CD4-positive, alpha-beta T cell treated with Interleukin-15 for 1 hour (primary cell): ENCODE measurements at regions not wholly inside any gene's neighbourhood (a gene's known extent, or its start where the extent isn't known, plus 50 kb on each side); places are given as distances from the start of the nearest gene placed in this dataset.
"Not testable (repeated sequence)": the region's sequence is repeated elsewhere in the genome, so short reads cannot be mapped to it uniquely, and the experiment has no call there.

Experiments used
- DNase-seq: peaks from one replicate; pipeline ENCODE4 v3.0.0-alpha.2; 2020

DNA sequence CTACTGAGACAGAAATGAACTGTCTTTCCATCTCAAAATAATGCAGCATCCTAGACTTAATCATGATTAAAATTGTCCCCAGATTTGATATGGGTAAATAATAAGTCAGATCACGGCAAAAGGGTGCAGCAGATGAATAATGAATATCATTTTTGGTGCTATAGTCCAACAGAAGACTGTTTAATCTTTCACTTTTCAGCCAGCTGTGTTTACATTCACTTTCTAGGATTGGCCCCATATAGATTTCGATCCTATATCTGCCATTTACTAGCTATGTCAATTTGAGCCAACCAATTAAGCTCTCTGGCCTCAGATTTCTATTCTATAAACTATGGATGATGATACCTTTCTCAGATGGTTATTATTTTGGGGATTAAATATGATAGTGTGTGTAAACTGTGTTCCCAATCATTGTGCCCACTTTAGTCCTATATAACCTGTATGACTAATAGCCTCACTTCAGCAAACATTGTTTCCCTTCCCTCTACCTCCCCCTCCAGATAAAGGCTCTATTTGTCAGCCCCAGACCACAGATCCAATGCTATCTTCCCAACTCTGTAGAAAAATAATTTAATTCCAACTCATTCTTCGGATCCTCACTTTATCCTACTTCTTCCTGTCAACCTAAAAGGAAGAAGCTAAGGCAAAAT, 53.6 kb upstream of the NT5E start:
- no peak for DNase-seq

DNA sequence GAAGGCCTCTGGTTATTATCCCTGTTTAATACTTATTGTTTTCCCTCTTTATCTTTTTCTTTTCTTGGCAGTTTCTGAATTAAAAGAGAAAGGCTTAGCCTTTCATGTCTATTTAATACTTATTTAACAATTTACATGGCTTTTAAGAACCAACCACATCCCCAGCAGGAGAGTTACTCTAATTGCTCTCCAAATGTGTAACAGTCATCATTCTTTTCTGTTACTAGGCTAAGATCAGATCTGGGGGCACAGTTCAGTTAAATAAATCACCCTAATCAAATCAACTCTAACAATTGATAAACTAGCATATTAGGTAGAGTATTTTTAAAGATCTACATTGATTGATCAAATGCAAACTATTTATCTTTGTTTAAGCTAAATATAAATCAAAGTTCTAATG, 54.1 kb upstream of the NT5E start:
- no peak for DNase-seq

DNA sequence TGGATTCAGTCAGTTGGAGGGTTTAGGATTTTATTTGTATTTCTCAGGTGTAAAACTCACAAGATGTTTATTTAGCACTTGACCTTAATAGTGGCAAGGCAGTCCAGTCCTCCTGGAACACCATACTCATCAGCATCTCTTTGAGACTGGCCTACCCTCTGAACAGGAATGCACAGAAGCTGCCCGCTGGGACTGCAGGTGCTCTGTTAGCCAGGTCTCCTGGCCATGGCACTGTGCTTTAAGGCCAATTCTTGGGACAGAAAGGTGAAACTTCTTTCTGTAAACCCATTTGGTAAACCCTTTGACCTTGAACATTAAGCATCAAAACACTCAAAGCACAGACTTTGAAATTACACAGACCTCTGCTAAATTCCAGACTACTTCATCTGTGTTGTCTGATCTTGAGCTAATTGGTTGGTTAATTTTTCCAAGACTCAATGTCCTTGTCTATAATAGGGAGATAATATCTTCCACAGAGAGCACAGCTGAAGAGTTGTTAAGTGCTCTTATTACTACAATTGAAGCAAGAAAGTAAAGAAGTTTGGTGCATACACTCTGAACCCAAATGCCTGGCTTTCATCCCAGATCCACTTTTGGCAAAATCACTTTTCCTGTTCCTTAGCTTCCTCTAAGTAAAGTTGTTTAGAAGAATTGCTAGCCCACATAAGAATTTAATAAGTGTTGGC, 54.9 kb upstream of the NT5E start:
- no peak for DNase-seq

DNA sequence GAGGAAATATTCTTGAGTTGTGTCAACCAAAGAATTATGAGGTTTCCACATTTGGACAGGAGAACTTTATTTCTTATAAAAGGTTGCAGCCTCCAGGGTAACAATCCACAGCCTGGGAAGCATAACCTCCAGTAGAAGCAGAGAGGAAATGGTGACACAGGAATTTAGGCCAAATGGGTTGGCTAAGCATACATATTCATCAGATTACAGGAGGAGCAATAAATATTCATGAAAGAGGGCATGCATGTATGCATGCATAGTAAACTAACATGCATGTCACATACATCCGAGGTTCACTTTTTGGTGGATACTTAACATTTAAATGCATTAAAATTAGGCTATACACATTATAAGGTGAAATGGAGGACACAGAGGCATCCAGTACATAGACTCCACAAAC, 55.7 kb upstream of the NT5E start:
- no peak for DNase-seq

DNA sequence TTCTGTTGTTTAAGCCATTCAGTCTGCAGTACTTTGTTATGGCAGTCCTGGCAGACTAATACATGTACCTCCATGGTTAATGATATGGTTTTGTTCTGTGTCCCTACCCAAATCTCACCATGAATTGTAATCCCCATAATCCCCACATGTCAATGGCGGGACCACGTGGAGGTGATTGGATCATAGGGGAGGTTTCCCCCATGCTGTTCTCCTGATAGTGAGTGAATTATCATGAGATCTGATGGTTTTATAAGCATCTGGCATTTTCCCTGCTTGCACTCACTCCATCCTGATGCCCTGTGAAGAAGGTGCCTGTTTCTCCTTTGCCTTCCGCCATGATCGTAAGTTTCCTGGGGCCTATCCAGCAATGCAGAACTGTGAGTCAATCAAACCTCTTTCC, 57.5 kb upstream of the NT5E start:
- DNase-seq: no peak

DNA sequence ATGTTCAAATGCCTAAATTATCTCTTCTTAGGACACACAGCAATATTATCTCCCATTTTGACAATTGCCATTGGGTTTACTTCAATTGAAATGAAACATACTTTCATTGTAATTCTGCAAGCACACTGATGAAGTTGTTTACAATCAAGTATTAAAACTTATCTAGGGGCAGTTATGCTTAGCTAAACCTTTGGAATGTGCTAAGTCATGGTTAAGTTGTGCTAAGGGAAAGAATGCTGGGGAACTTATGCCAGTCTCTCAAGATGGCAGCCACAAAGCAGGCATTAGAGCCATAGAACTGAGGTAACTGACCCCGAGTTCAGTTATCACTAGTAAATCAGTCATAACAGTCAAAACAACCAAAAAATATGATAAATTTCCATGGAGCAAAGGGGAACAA, 59.1 kb upstream of the NT5E start:
- no peak for DNase-seq

DNA sequence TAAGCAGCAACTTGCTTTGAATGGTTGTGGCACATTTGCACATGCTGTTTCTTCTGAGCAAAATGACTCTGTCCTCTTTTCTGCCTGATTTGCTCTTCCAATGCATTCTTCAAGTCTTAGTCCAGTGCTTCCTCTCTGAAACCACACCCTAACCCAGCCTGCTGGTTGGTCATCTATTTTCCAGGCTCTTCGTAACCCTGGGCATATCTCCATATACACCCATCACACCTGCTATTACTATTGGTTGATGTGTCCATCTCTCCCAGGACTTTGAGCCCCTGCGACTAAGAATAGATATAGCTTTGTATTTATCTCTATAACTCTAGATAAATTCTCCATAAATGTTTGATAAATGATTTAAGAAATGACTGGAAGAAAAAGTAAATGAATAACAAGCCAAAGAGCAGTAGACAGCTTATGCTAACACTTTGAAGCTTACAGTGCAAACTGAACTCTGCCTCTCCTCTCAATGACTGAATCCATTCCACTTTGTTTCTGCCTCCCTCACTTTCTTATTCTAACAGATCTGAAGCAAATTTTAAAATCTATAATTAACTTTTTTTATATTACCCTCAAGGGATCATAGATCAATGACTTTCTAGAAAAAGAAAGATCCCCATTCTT, 59.7 kb upstream of the NT5E start:
- DNase-seq: no peak

DNA sequence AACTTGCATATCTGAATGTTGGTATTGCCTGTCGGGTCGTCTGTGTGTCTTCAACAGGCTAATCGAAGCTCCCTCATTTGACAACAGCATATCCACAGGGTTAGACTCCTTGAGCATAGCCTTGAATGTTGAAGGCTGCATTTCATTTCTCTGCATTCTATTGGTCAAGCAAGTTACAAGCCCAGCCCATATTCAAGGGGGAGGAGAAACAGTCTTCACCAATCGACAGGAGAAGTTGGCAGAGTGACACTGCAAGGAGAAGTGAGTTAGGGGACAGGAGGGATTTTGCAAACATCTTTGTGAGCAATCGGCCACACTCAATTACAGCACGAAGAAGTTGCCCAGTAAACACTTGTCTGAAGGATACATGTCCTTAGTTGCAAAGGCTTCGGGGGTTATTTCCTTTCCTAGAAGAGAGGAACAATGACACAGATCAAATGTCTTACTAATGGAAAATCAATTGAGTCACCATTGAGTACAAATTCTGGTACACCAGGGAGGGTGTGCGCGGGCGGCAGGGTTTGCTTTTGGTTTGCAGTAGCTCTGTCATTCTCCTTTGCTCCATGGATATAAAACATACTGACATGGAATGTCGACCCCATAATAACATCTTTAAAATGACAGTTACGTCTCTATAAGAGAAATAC, 60.6 kb upstream of the NT5E start:
- DNase-seq: no peak

DNA sequence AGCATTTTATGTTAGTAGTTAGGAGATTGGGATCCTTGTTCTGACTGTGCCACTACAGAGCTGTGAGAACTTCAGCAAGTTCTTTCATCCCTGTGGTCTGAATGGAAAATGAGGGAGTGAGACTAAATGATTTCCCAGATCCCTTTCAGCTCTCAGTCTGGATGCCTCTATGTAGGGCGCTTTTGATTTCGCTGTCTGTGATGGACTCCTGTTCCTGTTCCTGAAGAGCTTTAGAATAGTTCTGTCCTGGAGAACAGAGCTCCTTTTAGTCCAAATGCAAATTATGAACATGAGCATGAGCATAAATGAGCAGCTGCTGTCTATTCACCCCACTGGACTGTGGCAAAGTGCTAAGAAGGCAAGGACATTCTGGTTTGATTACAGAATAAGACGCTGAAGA, 61.4 kb upstream of the NT5E start:
- DNase-seq: no peak

DNA sequence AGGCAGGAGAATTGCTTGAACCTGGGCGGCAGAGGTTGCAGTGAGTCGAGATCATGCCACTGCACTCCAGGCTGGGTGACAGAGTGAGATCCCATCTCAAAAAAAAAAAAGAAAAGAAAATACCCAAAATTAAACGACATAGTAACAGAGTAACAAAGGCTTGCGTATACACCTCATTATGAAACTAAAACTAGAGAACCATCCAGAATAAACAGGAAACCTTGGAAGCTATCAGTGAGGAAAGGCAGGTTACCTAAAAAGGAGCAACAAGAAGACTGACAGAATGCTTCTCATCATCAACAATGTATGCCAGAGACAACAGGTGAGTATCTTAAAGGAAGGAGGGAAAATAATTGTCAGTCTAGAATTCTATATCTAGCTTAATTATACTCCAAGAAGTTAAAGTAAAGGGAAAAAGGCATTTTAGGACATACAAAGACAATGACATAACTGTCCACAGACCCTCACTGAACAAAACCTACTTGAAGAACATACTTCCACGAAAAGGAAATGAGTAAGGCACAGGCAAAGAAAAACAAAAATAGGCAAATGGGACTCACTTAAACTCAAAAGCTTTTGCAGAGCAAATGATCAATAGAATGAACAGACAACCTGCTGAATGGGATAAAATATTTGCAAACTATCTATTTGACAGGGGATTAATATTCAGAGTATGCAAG, 64.1 kb upstream of the NT5E start:
- DNase-seq: no peak

DNA sequence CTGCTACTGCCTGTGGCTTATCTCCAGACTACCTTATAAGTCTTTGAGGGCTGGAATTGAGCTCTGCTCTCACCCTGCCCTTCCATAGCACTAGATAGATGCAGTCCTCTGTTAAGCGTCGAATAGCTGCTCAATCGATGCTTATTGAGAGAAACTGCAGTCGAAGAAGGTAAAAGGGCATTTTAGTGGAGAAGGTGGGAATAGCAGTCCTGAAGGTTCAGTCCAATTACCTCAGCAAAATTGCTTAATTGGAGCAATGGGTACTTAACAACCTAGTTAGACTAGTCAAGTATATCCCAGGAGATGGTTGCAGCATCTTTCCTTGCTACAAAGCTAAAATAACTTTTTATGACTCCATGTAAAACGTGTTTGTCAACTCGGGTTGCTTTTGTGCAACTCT, 66.8 kb upstream of the NT5E start:
- DNase-seq: no peak

DNA sequence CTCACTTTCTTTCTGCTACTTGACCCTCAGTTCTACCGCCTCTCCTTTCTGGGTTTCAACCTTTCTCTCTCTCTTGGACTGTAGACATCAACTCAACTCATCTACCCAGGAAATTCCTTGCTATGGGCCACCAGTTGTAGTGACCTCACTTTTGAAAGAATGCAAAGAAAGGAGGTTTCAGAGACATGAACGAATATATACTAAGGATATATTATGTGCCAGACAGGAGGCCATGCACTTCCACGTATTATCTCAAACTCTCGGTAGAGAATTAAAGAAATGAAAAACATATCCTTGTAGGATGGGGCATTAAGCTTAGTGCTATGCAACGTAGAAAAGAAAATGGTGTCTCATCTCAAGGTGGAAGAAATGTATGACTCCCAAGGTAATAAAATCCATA, 67.3 kb upstream of the NT5E start:
- no peak for DNase-seq

DNA sequence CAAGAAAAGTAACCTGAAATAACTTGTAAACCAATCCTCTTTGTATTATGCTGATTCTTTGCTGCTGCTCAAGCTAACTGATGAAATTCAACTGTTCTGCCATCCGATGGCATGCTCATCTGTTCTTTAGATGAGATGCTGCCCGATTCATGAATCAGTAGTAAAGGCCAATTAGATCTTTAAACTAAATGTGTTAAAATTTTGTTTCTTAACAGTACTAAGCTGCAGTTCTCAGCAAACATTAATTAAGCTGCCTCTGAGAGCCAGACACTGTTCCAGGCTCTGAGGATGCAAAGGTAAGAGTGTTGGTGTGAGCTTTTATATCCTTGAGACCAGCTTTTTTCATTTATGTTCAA, 77.0 kb upstream of the NT5E start:
- no peak for DNase-seq

DNA sequence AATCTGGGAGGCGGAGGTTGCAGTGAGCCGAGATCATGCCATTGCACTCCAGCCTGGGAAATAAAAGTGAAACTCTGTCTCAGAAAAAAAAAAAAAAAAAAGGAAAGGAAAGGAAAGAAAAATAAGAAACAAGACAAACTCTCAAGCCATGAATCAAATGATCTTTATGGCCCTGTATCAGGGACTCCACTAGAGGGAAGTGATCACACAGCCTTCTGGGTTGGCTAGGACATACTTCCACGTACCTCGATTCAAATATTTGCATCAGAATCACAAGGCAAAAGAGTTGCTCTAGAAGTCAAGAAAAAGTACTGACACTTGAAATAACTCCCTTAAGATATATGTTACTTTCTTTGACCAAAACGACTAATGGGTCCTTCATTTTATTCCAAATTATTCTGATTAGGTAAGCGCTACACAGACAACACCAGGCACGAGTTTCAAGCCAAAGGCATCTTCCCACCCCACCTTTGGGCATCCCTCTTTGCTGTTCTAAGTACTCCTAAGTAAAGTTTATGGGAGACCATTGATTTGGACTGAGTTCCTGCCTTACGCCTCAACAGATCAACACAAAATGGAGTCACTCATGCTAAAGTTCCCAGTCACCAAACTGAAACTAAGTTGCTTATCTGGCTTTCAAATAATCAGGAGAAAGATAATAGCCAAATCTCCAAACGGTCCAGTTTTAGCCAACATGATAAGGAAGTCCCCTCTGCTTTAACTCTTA, 77.5 kb upstream of the NT5E start:
- DNase-seq: no peak

DNA sequence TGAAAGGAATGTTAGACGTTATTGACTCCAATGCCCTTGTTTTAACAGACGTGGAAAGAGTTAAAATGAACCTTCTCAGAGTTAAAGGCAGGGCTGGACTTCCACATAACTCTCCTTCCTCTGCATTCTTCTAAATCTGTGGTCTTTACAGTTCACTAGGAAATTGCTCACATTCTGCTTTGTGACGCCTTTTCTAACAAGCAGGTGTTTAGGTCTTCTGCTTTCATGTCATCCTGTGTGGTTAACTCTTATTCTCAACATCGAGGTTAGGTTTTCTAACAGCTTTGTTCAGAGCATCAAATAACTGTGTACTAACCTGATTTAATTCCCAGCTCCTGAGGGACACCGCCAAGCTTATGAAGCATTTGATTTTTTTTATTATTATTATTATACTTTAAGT, 81.3 kb upstream of the NT5E start:
- DNase-seq: no peak

DNA sequence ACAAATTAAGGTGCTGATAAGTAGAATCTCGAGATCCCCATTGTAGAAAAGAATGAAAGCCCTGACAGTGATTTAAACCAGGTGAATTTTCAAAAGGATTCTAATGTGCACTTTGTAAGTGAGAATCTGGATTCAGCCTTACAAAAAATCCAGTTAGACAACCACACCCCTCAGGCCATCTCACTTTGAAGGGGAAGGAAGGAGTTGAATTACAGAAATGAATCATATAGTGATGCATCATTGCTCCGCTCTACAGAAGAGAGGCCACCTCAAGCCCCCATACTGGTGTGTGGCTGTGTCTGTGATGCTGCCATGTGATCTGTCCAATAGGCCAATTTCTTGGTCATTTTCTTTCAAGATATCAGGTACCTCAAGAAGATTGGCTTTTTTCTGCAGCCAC, 85.5 kb upstream of the NT5E start:
- no peak for DNase-seq

DNA sequence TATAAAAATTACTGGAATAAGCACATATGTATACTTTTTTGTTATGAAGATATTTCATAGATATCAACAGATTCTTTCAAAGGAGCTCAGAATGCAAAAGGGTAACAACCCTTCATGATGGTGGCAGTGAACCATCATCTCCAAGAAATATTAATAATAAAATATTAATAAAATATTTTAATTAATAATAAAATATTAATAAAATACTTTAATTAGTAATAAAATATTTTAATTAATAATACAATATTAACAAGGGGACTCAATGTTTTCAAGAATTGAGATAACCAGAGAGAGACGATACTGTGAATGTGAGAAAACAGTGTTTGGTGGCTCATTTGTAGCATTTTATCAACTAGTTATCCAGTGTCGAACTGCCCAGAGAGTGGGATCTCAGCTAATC, 86.0 kb upstream of the NT5E start:
- DNase-seq: no peak

DNA sequence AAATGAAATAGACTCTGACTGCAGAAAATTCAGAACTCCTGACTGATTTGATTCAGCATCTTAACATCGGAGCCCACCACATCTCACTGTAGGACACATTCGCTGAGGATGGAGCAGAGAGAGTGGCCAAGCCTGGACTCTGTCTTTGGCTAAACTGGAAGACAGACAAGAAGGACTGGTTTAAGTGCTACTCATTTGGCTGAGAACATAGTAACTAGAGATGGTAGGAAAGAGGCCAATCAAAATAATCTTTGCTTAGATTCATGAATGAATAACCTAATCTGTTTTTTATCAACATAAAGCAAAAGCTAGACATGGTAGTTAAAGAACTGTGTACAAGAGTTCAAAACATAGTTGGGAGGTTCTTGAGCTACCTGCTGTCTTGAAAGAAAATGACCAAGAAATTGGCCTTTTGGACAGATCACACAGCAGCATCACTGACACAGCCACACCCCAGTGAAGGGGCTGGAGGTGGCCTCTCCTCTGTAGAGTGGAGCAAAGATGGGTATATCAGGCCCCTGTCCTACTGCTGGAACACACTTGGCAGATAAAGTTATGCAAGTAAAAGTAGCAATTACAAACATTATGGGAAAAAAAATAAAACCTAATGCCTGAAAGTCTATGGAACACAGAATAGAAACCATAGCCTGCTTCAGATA, 87.1 kb upstream of the NT5E start:
- DNase-seq: no peak

DNA sequence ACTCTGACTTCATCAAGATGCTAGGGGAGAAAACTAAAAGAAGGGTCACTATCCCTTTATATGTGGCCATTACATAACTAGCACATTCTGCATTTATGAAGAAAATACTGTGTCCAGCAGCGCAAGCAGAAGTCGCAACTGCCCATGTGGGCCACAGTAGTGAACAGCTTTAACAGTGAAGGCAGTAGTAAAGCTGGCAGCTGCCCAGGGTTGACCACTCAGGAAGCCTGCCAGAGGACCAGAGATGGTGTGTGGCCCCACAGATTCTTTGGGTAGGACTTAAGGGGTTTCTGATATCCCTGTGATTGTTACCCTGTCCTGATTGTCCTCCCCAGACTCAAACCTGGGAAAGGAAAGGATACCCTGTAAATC, 88.3 kb upstream of the NT5E start:
- no peak for DNase-seq

DNA sequence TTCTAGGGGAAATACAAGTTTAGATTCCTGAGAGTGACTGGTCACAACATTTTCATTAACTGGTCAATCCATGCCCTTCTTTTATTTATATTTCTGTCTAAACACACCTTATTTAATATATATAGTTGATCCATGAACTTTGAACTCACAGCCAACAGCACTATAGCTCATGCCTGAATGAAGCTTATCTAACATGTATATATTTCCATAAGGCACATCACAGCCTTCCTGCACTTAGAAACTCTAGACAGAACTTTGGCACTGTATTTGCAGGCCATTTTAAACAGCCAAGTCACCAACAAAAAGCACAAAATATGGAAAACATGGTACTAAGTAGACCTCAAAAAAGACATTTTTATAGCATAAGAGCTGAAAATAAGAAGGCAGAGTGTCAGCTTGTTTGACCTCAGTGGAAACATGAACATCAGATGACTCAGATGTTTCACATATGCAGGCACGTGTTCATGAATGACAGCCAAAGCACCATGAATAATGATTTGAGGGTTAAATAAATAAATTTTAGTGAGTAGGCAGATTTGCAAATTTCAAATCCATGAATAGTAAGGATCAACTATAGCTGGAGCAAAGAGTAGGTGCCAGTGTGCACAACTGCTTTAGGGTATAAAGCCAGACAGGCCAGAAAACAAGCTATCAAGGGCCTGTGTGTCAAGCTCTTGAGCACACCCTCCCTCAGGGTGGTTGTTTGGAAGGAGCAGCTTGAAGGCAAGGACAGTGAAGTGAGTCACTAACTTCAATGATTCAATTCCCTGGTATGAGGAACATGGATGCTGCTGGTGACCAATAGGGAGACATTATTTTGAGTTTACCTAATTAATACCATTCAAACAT, 88.9 kb upstream of the NT5E start:
- DNase-seq: no peak

DNA sequence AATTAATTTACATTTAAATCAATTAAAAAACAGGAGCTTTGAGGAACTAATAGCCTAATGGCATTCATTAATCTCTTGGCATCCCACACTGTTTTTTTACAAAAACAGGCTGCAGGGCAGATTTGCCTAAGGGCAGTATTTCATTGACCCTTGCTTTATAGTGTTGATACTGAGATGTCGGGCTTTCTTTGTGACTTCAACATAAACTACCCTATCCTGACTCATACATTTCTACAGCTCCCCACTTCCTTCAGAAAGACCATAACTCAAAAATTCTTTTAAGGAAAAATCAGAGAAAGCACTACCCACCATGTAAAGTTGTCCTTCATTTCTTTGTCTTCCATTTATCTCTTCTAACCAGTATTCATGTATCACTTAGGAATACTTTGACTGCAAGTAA, 92.2 kb upstream of the NT5E start:
- no peak for DNase-seq

DNA sequence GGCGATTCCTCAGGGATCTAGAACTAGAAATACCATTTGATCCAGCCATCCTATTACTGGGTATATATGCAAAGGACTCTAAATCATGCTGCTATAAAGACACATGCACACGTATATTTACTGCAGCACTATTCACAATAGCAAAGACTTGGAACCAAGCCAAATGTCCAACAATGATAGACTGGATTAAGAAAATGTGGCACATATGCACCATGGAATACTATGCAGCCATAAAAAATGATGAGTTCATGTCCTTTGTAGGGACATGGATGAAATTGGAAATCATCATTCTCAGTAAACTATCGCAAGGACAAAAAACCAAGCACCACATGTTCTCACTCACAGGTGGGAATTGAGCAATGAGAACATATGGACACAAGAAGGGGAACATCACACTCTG, 93.1 kb upstream of the NT5E start:
- DNase-seq: not testable (repeated sequence)
